ENCODE measurements at regions not wholly inside any gene's neighbourhood (a gene's known extent, or its start where the extent isn't known, plus 50 kb on each side); places are given as distances from the start of the nearest gene placed in this dataset.

DNA sequence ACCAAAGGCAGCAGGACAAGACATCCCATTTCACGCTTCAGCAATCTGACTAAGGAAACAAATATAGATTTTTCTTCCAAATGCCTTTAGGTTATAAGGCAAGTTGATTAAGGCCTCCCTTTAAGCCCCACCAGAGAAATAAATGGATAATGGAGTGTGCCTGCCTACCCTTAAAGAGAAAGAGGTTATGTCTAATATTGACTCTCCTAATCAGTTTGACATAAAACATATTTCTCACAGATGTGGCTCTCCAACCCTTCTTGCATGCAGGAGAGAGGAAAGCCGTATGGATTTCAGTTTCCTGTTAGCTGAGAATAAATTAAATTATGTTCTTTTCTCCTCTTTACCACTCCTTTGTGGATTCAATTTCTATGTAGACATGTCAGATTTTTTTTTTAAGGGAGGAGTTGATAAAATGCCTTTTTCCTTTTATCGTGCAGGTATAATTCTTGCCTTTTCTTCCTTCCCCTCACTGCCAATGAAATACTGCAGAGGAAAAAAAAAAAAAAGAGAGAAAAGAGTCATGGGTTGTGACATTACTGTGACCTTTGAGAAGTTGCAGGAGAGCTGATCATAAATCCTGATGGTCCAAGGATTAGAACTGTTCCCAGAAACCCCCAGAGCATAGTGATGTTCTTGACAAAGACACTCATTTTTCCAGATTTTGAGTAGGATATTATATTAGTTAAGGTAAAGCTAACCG lies 355.3 kb upstream of the SLCO3A1 start:
- no peak overlapping the region for H3K4me3 ChIP-seq (ENCODE audit: low read length)
- no peaks in the 10 kb centered on the region for H3K4me1 ChIP-seq (ENCODE audit: control insufficient read depth, insufficient read depth, low read length)
- intact Hi-C loops (cut with DNase I), result no loop called here
- DNase-seq (no peak), ATAC-seq (no peak)
- 78% methylated on average over 4 of the region's 4 CpGs for WGBS
- no peak overlapping the region for H3K27ac ChIP-seq (ENCODE audit: low read length)
- H3K9me3 ChIP-seq (ENCODE audit: control insufficient read depth, low read length), result no peaks in the 10 kb centered on the region
- H3K27me3 ChIP-seq (ENCODE audit: control insufficient read depth, insufficient read depth), result no peaks in the 10 kb centered on the region

DNA sequence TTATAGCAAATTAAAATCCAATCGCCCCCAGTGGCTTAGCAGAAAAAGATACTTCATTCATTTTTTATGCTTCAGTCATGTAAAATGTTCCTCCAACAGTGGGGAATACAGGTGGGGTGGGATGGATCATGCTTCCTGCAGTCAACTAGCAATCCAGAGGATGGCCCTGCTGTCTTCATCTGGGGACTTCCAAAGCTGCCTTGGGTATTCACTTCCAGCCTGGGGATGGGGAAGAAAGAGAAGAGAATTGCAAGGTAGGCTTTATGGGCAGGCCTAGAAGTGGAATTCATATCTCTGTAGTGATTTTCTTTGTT lies 354.8 kb upstream of the SLCO3A1 start:
- WGBS, result 84% methylated on average over 1 of the region's 1 CpG
- H3K27me3 ChIP-seq (ENCODE audit: control insufficient read depth, insufficient read depth), result no peaks in the 10 kb centered on the region
- H3K4me3 ChIP-seq (ENCODE audit: low read length), result no peak overlapping the region
- no peaks in the 10 kb centered on the region for H3K9me3 ChIP-seq (ENCODE audit: control insufficient read depth, low read length)
- intact Hi-C loops (cut with DNase I), result no loop called here
- no peak for DNase-seq
- no peak for ATAC-seq
- no peaks in the 10 kb centered on the region for H3K4me1 ChIP-seq (ENCODE audit: control insufficient read depth, insufficient read depth, low read length)
- H3K27ac ChIP-seq (ENCODE audit: low read length), result no peak overlapping the region

DNA sequence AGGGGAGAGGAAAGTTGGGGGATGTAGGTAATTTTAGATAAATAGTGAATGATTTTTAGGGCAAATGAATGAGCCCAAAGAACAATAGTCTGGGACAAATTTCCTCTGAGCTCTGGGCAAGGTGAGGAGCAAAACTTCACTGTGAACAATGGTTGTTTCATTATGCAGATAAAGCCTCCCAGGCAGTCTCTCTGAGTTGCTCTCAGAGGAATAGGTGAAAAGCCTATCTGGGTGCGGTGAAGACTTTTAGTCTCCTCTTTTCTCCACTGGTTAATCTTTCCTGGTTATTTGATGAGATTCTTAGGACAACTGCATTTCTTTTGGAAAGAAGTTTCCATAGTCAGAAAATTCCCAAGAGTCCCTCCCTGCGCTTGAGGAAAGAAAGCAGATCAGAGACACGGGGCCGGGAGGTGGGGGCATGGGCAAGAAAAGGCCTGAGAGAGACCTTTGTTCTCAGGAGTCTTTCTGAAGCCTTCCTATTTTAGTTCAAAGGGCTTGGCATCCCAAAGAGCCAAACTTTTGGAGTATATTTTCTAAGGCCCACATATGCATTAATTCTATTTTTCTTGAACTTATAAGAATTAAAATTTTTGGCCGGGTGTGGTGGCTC lies 353.6 kb upstream of the SLCO3A1 start:
- Histone ChIP-seq H3K27me3 (ENCODE audit: control insufficient read depth, insufficient read depth) (no peaks in the 10 kb centered on the region), H3K9me3 (ENCODE audit: control insufficient read depth, low read length) (no peaks in the 10 kb centered on the region), H3K27ac (ENCODE audit: low read length) (no peak overlapping the region), H3K4me3 (ENCODE audit: low read length) (no peak overlapping the region), H3K4me1 (ENCODE audit: control insufficient read depth, insufficient read depth, low read length) (no peaks in the 10 kb centered on the region)
- no peak for DNase-seq
- no peak for ATAC-seq
- intact Hi-C loops (cut with DNase I), result no loop called here
- 79% methylated on average over 5 of the region's 5 CpGs for WGBS

DNA sequence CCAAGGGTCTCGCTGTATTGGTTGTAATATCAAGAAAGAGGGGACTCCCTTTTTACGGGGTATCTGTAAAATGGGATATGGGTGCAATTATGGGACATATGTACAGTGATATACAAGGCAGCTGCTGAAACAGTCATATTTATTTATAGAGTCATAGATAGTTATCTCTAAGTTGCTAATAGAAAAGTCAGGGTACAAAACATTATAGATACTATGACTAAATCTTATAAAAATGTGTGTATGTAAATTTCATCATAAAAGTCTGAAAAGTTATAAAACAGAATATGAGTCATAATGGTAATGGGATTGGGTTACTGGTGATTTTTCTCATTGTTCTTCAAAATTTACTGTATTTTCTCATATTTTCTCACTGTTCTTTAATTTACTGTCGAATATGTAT lies 344.9 kb upstream of the SLCO3A1 start:
- H3K9me3 ChIP-seq (ENCODE audit: control insufficient read depth, low read length), result no peaks in the 10 kb centered on the region
- no peak for ATAC-seq

DNA sequence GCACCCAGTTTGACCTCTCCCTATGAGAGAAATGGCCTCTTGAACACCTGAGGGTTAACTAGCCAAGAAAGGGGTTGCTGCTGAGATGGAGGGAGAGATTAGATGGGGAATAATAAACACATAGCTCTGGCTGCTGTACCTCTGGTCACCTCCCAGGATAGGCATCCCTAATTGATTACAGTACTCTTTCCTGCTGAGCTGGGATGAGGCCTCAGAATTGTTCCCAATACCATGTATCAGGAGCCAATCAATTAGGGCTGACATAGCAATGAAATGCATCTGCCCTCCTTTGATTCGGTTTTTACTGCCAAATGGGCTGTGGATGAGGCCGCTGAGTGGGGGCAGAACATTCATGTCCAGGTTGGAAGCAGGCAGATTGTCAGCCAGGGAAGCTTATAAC lies 339.4 kb upstream of the SLCO3A1 start:
- Histone ChIP-seq H3K27me3 (ENCODE audit: control insufficient read depth, insufficient read depth) (no peaks in the 10 kb centered on the region), H3K9me3 (ENCODE audit: control insufficient read depth, low read length) (no peaks in the 10 kb centered on the region), H3K27ac (ENCODE audit: low read length) (no peak overlapping the region), H3K4me3 (ENCODE audit: low read length) (no peak overlapping the region), H3K4me1 (ENCODE audit: control insufficient read depth, insufficient read depth, low read length) (no peaks in the 10 kb centered on the region)
- intact Hi-C loops (cut with DNase I), result no loop called here
- WGBS, result 78% methylated on average over 2 of the region's 2 CpGs
- DNase-seq, result no peak
- ATAC-seq, result no peak

More for the DNA sequence above, 344.9 kb upstream of the SLCO3A1 start:
- WGBS, result 81% methylated on average over 3 of the region's 3 CpGs
- DNase-seq, result no peak
- H3K4me3 ChIP-seq (ENCODE audit: low read length), result no peak overlapping the region
- H3K27me3 ChIP-seq (ENCODE audit: control insufficient read depth, insufficient read depth), result no peaks in the 10 kb centered on the region
- no peak overlapping the region for H3K27ac ChIP-seq (ENCODE audit: low read length)
- H3K4me1 ChIP-seq (ENCODE audit: control insufficient read depth, insufficient read depth, low read length), result no peaks in the 10 kb centered on the region
- intact Hi-C loops (cut with DNase I), result no loop called here

DNA sequence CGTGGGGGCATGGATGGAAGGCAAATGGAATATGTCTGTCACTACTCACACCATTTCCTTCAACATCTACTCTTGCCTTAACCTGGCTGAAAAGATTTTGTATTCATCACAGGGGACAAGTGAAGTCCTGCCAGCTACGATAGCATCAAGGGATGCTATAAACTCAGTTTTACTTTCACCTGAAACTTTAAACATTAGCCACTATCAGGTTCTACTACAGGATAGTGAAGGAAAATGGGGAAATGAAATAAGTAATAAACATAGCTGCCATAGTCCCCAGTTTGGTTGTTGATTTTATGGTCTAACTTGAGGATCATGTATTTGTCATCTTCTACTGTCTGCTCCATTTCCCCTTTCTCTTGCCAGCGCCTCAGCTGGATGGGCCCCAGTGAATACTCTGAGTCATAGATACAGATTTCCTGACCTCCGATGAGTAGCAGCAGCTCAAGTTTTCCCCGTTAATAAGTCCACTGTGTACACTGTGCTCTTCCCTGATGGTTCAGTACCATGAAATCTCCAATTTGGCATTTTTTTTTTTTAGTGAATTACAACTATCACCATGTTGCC lies 338.2 kb upstream of the SLCO3A1 start:
- no peaks in the 10 kb centered on the region for H3K9me3 ChIP-seq (ENCODE audit: control insufficient read depth, low read length)
- no peak overlapping the region for H3K4me3 ChIP-seq (ENCODE audit: low read length)
- DNase-seq (peak; percentile 60 to 74 (median 71)), ATAC-seq (peak; percentile 82 to 89)
- 51% methylated on average over 5 of the region's 5 CpGs for WGBS
- H3K4me1 ChIP-seq (ENCODE audit: control insufficient read depth, insufficient read depth, low read length), result no peaks in the 10 kb centered on the region
- no peaks in the 10 kb centered on the region for H3K27me3 ChIP-seq (ENCODE audit: control insufficient read depth, insufficient read depth)
- no peak overlapping the region for H3K27ac ChIP-seq (ENCODE audit: low read length)
- intact Hi-C loops (cut with DNase I), result no loop called here

DNA sequence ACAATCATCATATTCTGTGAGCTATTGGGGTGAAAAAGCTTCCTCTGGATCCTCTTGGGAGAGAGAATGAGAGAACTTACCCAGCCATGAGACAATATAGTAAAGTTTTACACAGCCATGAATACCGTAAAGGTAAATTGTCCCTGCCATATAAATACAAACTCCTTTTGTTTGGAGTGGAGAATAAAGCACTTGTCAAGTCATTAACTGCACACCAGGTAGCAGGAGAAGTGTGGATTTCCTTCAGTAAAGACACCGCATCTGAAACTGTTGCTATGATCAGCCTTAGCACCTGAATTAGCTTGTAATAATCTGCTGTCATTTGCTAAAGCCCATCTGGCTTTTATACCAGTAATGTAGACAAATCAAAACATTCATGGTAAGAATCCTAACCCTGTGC lies 336.6 kb upstream of the SLCO3A1 start:
- Histone ChIP-seq H3K4me3 (ENCODE audit: low read length) (no peak overlapping the region), H3K27me3 (ENCODE audit: control insufficient read depth, insufficient read depth) (no peaks in the 10 kb centered on the region), H3K27ac (ENCODE audit: low read length) (no peak overlapping the region), H3K4me1 (ENCODE audit: control insufficient read depth, insufficient read depth, low read length) (no peaks in the 10 kb centered on the region), H3K9me3 (ENCODE audit: control insufficient read depth, low read length) (no peaks in the 10 kb centered on the region)
- intact Hi-C loops (cut with DNase I), result no loop called here
- WGBS, result 88% methylated on average over 2 of the region's 2 CpGs
- no peak for ATAC-seq
- no peak for DNase-seq

DNA sequence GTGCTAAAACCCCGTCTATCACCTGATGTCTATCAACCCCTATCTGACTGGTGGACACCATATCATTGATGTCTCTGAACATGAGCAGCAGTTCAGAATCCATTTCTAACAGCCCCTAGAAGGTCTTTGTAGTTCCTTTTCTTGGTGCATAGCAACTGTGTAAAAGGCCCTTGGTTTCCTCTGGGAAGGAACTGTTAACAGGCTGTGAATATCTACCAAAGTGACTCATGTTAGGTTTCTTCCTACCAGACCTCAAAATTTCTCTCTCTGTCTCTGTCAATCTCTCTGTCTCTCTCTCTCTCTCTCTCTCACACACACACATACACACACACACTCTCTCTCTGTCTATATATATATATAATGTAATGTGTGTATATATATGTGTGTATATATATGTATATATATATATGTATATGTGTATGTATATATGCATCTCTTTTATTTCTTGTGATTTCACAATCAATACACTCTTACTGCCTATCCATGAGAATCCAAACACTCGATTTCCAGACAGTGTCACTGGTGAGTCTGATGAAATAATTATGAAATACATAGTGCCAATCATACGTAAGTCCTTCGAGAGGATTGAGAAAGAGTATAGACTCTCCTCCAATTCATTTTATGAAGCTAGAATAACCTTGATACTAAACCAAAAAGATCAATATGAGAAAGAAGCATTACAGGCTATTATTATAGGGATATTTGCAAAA lies 335.9 kb upstream of the SLCO3A1 start:
- intact Hi-C loops (cut with DNase I), result no loop called here
- WGBS, result 78% methylated on average over 4 of the region's 4 CpGs
- H3K27ac ChIP-seq (ENCODE audit: low read length), result no peak overlapping the region
- no peaks in the 10 kb centered on the region for H3K4me1 ChIP-seq (ENCODE audit: control insufficient read depth, insufficient read depth, low read length)
- no peak for ATAC-seq
- H3K4me3 ChIP-seq (ENCODE audit: low read length), result no peak overlapping the region
- no peaks in the 10 kb centered on the region for H3K27me3 ChIP-seq (ENCODE audit: control insufficient read depth, insufficient read depth)
- H3K9me3 ChIP-seq (ENCODE audit: control insufficient read depth, low read length), result no peaks in the 10 kb centered on the region
- DNase-seq, result no peak

DNA sequence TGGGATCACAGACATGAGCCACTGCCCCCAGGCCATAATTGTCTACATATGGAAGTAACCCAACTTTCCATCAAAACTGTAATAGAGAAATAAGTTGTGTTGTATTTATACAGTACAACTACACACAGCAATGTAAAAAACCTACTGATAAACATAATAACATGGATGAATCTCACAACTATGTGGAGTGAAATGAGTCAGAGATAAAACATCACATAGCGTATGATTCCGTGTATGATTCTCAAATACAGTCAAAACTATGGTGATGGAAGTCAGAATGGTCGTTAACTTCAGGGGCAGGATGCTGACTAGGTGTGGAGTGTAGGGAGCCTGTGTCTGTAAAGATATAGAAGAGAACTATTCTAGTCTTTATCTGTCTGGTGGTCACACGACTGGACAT lies 332.7 kb upstream of the SLCO3A1 start:
- Histone ChIP-seq H3K27ac (ENCODE audit: low read length) (no peak overlapping the region), H3K4me3 (ENCODE audit: low read length) (no peak overlapping the region), H3K9me3 (ENCODE audit: control insufficient read depth, low read length) (no peaks in the 10 kb centered on the region), H3K4me1 (ENCODE audit: control insufficient read depth, insufficient read depth, low read length) (no peaks in the 10 kb centered on the region), H3K27me3 (ENCODE audit: control insufficient read depth, insufficient read depth) (no peaks in the 10 kb centered on the region)
- ATAC-seq (no peak), DNase-seq (no peak)
- WGBS, result 73% methylated on average over 4 of the region's 4 CpGs
- intact Hi-C loops (cut with DNase I), result loop anchor here (5.0 kb wide), 2 partner anchors 214 to 219 kb away; no protein-coding TSS in a partner anchor

DNA sequence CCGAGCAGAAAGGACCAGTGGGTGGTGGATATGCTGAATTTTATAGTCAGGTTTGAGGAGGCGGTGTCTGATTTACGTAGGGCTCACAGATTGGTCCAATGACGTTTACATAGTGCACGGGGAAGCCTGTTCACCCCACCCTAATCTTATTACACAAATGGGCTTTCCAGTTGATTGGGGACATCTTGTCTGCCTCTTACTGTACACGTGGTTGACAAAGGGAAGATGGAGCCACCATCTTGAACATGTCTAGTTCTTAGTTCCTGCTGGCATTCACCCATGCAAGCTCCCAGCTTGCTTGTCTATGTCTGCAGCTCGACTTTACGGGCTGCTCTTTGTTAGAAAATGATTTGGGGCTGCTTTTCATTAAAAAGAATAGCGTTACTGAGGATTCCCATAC lies 332.0 kb upstream of the SLCO3A1 start:
- intact Hi-C loops (cut with DNase I), result loop anchor here (5.0 kb wide), 2 partner anchors 214 to 219 kb away; no protein-coding TSS in a partner anchor
- no peaks in the 10 kb centered on the region for H3K4me1 ChIP-seq (ENCODE audit: control insufficient read depth, insufficient read depth, low read length)
- no peak overlapping the region for H3K27ac ChIP-seq (ENCODE audit: low read length)
- ATAC-seq (no peak), DNase-seq (no peak)
- H3K27me3 ChIP-seq (ENCODE audit: control insufficient read depth, insufficient read depth), result no peaks in the 10 kb centered on the region
- H3K4me3 ChIP-seq (ENCODE audit: low read length), result no peak overlapping the region
- WGBS, result 78% methylated on average over 9 of the region's 9 CpGs
- H3K9me3 ChIP-seq (ENCODE audit: control insufficient read depth, low read length), result no peaks in the 10 kb centered on the region

DNA sequence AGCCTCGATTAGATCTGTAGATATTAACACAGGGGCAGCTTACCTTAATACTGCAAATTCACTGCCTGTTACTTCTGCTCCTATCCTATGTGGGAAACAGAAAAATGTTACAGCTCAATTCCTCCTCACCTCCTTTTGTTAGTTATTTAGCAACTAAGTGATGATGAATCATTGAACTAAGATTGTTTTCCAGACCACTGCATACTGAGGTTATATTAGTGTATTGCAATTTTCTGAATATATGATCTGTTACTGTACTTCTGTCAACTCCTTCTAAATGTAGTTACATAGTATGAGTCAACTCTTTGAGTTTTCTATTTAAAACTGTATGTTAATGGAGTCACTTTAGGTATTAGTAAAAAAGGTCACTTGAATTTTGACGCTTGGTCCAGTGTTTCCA lies 331.5 kb upstream of the SLCO3A1 start:
- Histone ChIP-seq H3K27ac (ENCODE audit: low read length) (no peak overlapping the region), H3K4me3 (ENCODE audit: low read length) (no peak overlapping the region), H3K27me3 (ENCODE audit: control insufficient read depth, insufficient read depth) (no peaks in the 10 kb centered on the region), H3K9me3 (ENCODE audit: control insufficient read depth, low read length) (no peaks in the 10 kb centered on the region), H3K4me1 (ENCODE audit: control insufficient read depth, insufficient read depth, low read length) (no peaks in the 10 kb centered on the region)
- ATAC-seq, result no peak
- intact Hi-C loops (cut with DNase I), result loop anchor here (5.0 kb wide), 2 partner anchors 215 to 220 kb away; no protein-coding TSS in a partner anchor
- DNase-seq, result no peak
- 71% methylated on average over 2 of the region's 2 CpGs for WGBS
